ENCODE measurements at regions not wholly inside any gene's neighbourhood (a gene's known extent, or its start where the extent isn't known, plus 50 kb on each side); places are given as distances from the start of the nearest gene placed in this dataset.

- FAIRE-seq = no peak
- Histone ChIP-seq H3K27ac (ENCODE audit: low read depth in 2 of 2, low read length in 2 of 2) (no peak overlapping the region), H3K36me3 (ENCODE audit: control insufficient read depth in 2 of 3, insufficient read depth in 3 of 3, low read length in 3 of 3) (no peaks in the 10 kb centered on the region), H3K4me3 (ENCODE audit: low read length in 3 of 3) (no peak overlapping the region), H3K9ac (ENCODE audit: low read length in 3 of 3) (no peak overlapping the region), H3K4me1 (ENCODE audit: control insufficient read depth in 2 of 3, insufficient read depth in 2 of 3, low read depth in 1 of 3, low read length in 3 of 3) (no peaks in the 10 kb centered on the region), H3K27me3 (ENCODE audit: control insufficient read depth, insufficient read depth, low read length) (no peaks in the 10 kb centered on the region), H3K9me3 (ENCODE audit: control insufficient read depth in 2 of 3, insufficient read depth in 1 of 3, low read length in 3 of 3) (no peaks in the 10 kb centered on the region)
- intact Hi-C loops (cut with DNase I) = no loop called here
- no peak for TF ChIP-seq CTCF (IDR thresholded peaks at IDR 0.05; ENCODE audit: borderline replicate concordance, extremely low read depth, insufficient read depth)
- no peak for DNase-seq
Observed at GRCh38 chr4:60743654-60744053, 456.5 kb upstream of the ADGRL3 start.

GRCh38 chr4:60744767-60745166, 455.4 kb upstream of the ADGRL3 start:
- Histone ChIP-seq H3K4me3 (ENCODE audit: low read length in 3 of 3) (no peak overlapping the region), H3K27ac (ENCODE audit: low read depth in 2 of 2, low read length in 2 of 2) (no peak overlapping the region), H3K27me3 (ENCODE audit: control insufficient read depth, insufficient read depth, low read length) (no peaks in the 10 kb centered on the region), H3K9me3 (ENCODE audit: control insufficient read depth in 2 of 3, insufficient read depth in 1 of 3, low read length in 3 of 3) (no peaks in the 10 kb centered on the region), H3K9ac (ENCODE audit: low read length in 3 of 3) (no peak overlapping the region), H3K36me3 (ENCODE audit: control insufficient read depth in 2 of 3, insufficient read depth in 3 of 3, low read length in 3 of 3) (no peaks in the 10 kb centered on the region), H3K4me1 (ENCODE audit: control insufficient read depth in 2 of 3, insufficient read depth in 2 of 3, low read depth in 1 of 3, low read length in 3 of 3) (no peaks in the 10 kb centered on the region)
- intact Hi-C loops (cut with DNase I) = no loop called here
- no peak for FAIRE-seq
- no peak for DNase-seq
- no peak for TF ChIP-seq CTCF (IDR thresholded peaks at IDR 0.05; ENCODE audit: borderline replicate concordance, extremely low read depth, insufficient read depth)

GRCh38 chr4:60745800-60746571, 454.1 kb upstream of the ADGRL3 start:
- no peak overlapping the region for H3K4me3 ChIP-seq (ENCODE audit: low read length in 3 of 3)
- no peak for TF ChIP-seq CTCF (IDR thresholded peaks at IDR 0.05; ENCODE audit: borderline replicate concordance, extremely low read depth, insufficient read depth)
- H3K4me1 ChIP-seq (ENCODE audit: control insufficient read depth in 2 of 3, insufficient read depth in 2 of 3, low read depth in 1 of 3, low read length in 3 of 3) = no peaks in the 10 kb centered on the region
- FAIRE-seq (no peak), DNase-seq (no peak)
- H3K9me3 ChIP-seq (ENCODE audit: control insufficient read depth in 2 of 3, insufficient read depth in 1 of 3, low read length in 3 of 3) = no peaks in the 10 kb centered on the region
- H3K27ac ChIP-seq (ENCODE audit: low read depth in 2 of 2, low read length in 2 of 2) = no peak overlapping the region
- H3K36me3 ChIP-seq (ENCODE audit: control insufficient read depth in 2 of 3, insufficient read depth in 3 of 3, low read length in 3 of 3) = no peaks in the 10 kb centered on the region
- H3K27me3 ChIP-seq (ENCODE audit: control insufficient read depth, insufficient read depth, low read length) = no peaks in the 10 kb centered on the region
- intact Hi-C loops (cut with DNase I) = no loop called here
- no peak overlapping the region for H3K9ac ChIP-seq (ENCODE audit: low read length in 3 of 3)

GRCh38 chr4:60750962-60751361, 449.2 kb upstream of the ADGRL3 start:
- Histone ChIP-seq H3K36me3 (ENCODE audit: control insufficient read depth in 2 of 3, insufficient read depth in 3 of 3, low read length in 3 of 3) (no peaks in the 10 kb centered on the region), H3K9me3 (ENCODE audit: control insufficient read depth in 2 of 3, insufficient read depth in 1 of 3, low read length in 3 of 3) (no peaks in the 10 kb centered on the region), H3K4me1 (ENCODE audit: control insufficient read depth in 2 of 3, insufficient read depth in 2 of 3, low read depth in 1 of 3, low read length in 3 of 3) (no peaks in the 10 kb centered on the region), H3K9ac (ENCODE audit: low read length in 3 of 3) (no peak overlapping the region), H3K27ac (ENCODE audit: low read depth in 2 of 2, low read length in 2 of 2) (no peak overlapping the region), H3K27me3 (ENCODE audit: control insufficient read depth, insufficient read depth, low read length) (no peaks in the 10 kb centered on the region), H3K4me3 (ENCODE audit: low read length in 3 of 3) (no peak overlapping the region)
- intact Hi-C loops (cut with DNase I) = no loop called here
- no peak for TF ChIP-seq CTCF (IDR thresholded peaks at IDR 0.05; ENCODE audit: borderline replicate concordance, extremely low read depth, insufficient read depth)
- DNase-seq = no peak
- FAIRE-seq = no peak
